GM21423 (cell line): ENCODE measurements at regions not wholly inside any gene's neighbourhood (a gene's known extent, or its start where the extent isn't known, plus 50 kb on each side); places are given as distances from the start of the nearest gene placed in this dataset.
"Not testable (repeated sequence)": the region's sequence is repeated elsewhere in the genome, so short reads cannot be mapped to it uniquely, and the experiment has no call there.

Source experiments
- ATAC-seq: cut with Tn5 transposase; IDR thresholded peaks from one replicate; pipeline ENCODE4 v1.9.1; 2021; ENCODE audit warnings: mild to moderate bottlenecking, moderate library complexity; ENCODE audit not compliant: unreplicated experiment

- ATAC-seq, result no peak
Measured at GRCh38 chr6:21708320-21708580, 114.7 kb downstream of the SOX4 start.

GRCh38 chr6:21710216-21710615, 116.7 kb downstream of the SOX4 start:
- ATAC-seq, result no peak

- no peak for ATAC-seq
Measured at GRCh38 chr6:21710908-21711627, 117.5 kb downstream of the SOX4 start.

- no peak for ATAC-seq
Measured at GRCh38 chr6:21712213-21712612, 118.7 kb downstream of the SOX4 start.

GRCh38 chr6:21713481-21713880, 119.9 kb downstream of the SOX4 start:
- no peak for ATAC-seq

- ATAC-seq, result no peak
Measured at GRCh38 chr6:21715180-21715579, 121.6 kb downstream of the SOX4 start.

- no peak for ATAC-seq
Measured at GRCh38 chr6:21722510-21722909, 129.0 kb downstream of the SOX4 start.

GRCh38 chr6:21726676-21727075, 133.1 kb downstream of the SOX4 start:
- ATAC-seq, result no peak

GRCh38 chr6:21728141-21728540, 134.6 kb downstream of the SOX4 start:
- no peak for ATAC-seq

GRCh38 chr6:21729431-21729830, 135.9 kb downstream of the SOX4 start:
- no peak for ATAC-seq

GRCh38 chr6:21730533-21730932, 137.0 kb downstream of the SOX4 start:
- no peak for ATAC-seq

- no peak for ATAC-seq
Measured at GRCh38 chr6:21731411-21732031, 138.0 kb downstream of the SOX4 start.

GRCh38 chr6:21732032-21732730, 138.6 kb downstream of the SOX4 start:
- ATAC-seq, result not testable (repeated sequence)

GRCh38 chr6:21732731-21733130, 139.2 kb downstream of the SOX4 start:
- ATAC-seq, result no peak

- no peak for ATAC-seq
Measured at GRCh38 chr6:21733311-21733710, 139.8 kb downstream of the SOX4 start.

- no peak for ATAC-seq
Measured at GRCh38 chr6:21734204-21734603, 140.7 kb downstream of the SOX4 start.

GRCh38 chr6:21738180-21739094, 144.9 kb downstream of the SOX4 start:
- ATAC-seq, result no peak

GRCh38 chr6:21739241-21739640, 145.7 kb downstream of the SOX4 start:
- ATAC-seq, result no peak

- no peak for ATAC-seq
Measured at GRCh38 chr6:21739838-21740237, 146.3 kb downstream of the SOX4 start.

- ATAC-seq, result no peak
Measured at GRCh38 chr6:21740376-21741124, 147.0 kb downstream of the SOX4 start.
